Loucy (cell line): ENCODE measurements at regions not wholly inside any gene's neighbourhood (a gene's known extent, or its start where the extent isn't known, plus 50 kb on each side); places are given as distances from the start of the nearest gene placed in this dataset.
A peak's percentile ranks its signal among the peaks of the same experiment; 100 is the strongest.

ENCODE experiments used
- H2AFZ ChIP-seq: fragments of 200-600 bp; sonication (generic); 2 replicates; pipeline ENCODE4 v1.6.0; 2016; ENCODE audit warnings: antibody characterized with exemption, mild to moderate bottlenecking, low read length, moderate library complexity
- H3F3A ChIP-seq: fragments of 200-600 bp; 2 replicates; pipeline ENCODE4 v1.6.0; 2016; ENCODE audit warnings: antibody characterized with exemption, low read depth, mild to moderate bottlenecking
- H3K27me3 ChIP-seq: fragments of 200-600 bp; sonication (generic); 2 replicates; pipeline ENCODE4 v1.6.1; 2014; ENCODE audit warnings: low read length, mild to moderate bottlenecking; ENCODE audit not compliant: insufficient read depth, poor library complexity, severe bottlenecking
- H3K36me3 ChIP-seq: fragments of 200-600 bp; sonication (generic); 2 replicates; pipeline ENCODE4 v1.6.1; 2016; ENCODE audit warnings: low read length; ENCODE audit not compliant: insufficient read depth
- H3K4me1 ChIP-seq: fragments of 200-600 bp; sonication (generic); 2 replicates; pipeline ENCODE4 v1.5.1; 2014; ENCODE audit warnings: low read length, mild to moderate bottlenecking; ENCODE audit not compliant: insufficient read depth, poor library complexity, severe bottlenecking
- H3K4me2 ChIP-seq: fragments of 200-600 bp; sonication (generic); 2 replicates; pipeline ENCODE4 v1.6.0; 2014; ENCODE audit warnings: antibody characterized with exemption, low read length, low read depth, mild to moderate bottlenecking; ENCODE audit not compliant: poor library complexity, severe bottlenecking
- H3K4me3 ChIP-seq: fragments of 200-600 bp; sonication (generic); 2 replicates; pipeline ENCODE4 v1.5.1; 2014; ENCODE audit warnings: low read length, mild to moderate bottlenecking, mixed read lengths; ENCODE audit not compliant: poor library complexity, severe bottlenecking
- H3K79me2 ChIP-seq: fragments of 200-600 bp; sonication (generic); 2 replicates; pipeline ENCODE4 v1.6.1; 2014; ENCODE audit warnings: low read length; ENCODE audit not compliant: insufficient read depth
- H3K9ac ChIP-seq: fragments of 200-600 bp; sonication (generic); 2 replicates; pipeline ENCODE4 v1.6.0; 2014; ENCODE audit warnings: mild to moderate bottlenecking, low read depth, low read length, moderate library complexity; ENCODE audit not compliant: poor library complexity, severe bottlenecking
- H3K9me2 ChIP-seq: fragments of 200-600 bp; sonication (generic); replicated peaks from 2 replicates; pipeline ENCODE4 v1.6.1; 2016; ENCODE audit warnings: low read depth, low read length, mixed read lengths
- H3K9me3 ChIP-seq: fragments of 200-600 bp; sonication (generic); 2 replicates; pipeline ENCODE4 v1.6.1; 2014; ENCODE audit warnings: mild to moderate bottlenecking, antibody characterized with exemption, low read length, low read depth; ENCODE audit not compliant: insufficient read depth
- H4K20me1 ChIP-seq: fragments of 200-600 bp; sonication (generic); 2 replicates; pipeline ENCODE4 v1.6.0; 2014; ENCODE audit warnings: antibody characterized with exemption, low read length, mild to moderate bottlenecking; ENCODE audit not compliant: insufficient read depth, poor library complexity, severe bottlenecking
- EZH2phosphoT487 ChIP-seq: fragments of 200-600 bp; IDR thresholded peaks from 2 replicates; pipeline ENCODE4 v1.6.1; 2018; ENCODE audit warnings: antibody characterized with exemption, mild to moderate bottlenecking, moderate library complexity, borderline replicate concordance
- TF ChIP-seq, protein P1 (sequence below): fragments of 200-600 bp; sonication (generic); conservative IDR thresholded peaks from 2 replicates; pipeline ENCODE4 v1.5.1; 2014; ENCODE audit warnings: mild to moderate bottlenecking, antibody characterized with exemption, low read length

DNA sequence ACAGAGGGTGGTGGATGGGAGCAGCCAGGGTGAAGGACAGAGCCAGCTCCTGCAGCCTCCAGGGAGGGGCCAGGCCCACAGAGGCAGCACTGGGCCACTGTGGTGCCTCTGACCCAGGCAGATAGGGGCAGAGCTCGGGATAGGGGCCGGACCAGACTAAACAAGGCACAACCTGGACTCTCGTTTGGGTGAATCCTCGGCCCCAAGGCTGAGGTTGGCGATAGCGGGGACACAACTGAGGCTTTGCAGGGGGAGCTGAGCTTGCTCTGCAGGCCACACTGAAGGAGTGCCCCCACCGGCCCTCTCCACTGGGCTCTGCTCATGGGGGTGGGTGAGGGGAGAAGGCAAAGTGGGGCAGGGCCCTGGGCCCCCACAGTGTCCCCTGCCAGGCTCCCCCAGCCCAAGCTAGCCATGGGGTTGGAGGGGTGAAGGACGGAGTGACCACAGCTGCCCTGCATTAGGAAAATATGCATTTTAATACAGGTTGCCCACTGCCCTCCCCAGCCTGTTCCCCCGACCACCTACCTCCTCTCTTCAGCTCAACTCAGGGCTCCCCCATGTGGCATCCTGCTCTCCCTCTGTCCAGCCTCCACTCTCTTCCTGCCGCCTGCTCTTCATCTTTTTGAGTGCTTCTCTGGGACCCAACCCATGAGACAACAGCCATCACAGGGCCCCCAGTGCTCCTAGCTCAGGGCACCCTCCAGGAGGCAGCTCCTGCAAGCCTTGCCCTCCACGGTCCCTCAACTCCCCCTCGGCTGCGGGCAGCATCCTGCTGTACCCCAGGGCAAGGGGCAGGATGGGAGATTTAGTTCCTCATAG lies 152.8 kb downstream of the INHBB start:
- H3K4me3 ChIP-seq: no peak overlapping the region
- H4K20me1 ChIP-seq: no peaks in the 10 kb centered on the region
- peaks cover 9% of the 10 kb centered on the region for H3K4me1 ChIP-seq
- no peak overlapping the region for H3K9ac ChIP-seq
- no peak overlapping the region for H2AFZ ChIP-seq
- no peaks in the 10 kb centered on the region for H3K79me2 ChIP-seq
- no peaks in the 10 kb centered on the region for H3K36me3 ChIP-seq
- no peak for TF ChIP-seq EZH2phosphoT487
- TF ChIP-seq, protein P1, sequence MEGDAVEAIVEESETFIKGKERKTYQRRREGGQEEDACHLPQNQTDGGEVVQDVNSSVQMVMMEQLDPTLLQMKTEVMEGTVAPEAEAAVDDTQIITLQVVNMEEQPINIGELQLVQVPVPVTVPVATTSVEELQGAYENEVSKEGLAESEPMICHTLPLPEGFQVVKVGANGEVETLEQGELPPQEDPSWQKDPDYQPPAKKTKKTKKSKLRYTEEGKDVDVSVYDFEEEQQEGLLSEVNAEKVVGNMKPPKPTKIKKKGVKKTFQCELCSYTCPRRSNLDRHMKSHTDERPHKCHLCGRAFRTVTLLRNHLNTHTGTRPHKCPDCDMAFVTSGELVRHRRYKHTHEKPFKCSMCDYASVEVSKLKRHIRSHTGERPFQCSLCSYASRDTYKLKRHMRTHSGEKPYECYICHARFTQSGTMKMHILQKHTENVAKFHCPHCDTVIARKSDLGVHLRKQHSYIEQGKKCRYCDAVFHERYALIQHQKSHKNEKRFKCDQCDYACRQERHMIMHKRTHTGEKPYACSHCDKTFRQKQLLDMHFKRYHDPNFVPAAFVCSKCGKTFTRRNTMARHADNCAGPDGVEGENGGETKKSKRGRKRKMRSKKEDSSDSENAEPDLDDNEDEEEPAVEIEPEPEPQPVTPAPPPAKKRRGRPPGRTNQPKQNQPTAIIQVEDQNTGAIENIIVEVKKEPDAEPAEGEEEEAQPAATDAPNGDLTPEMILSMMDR: peak; percentile 23; the same call in 1 of the 2 replicates
- H3F3A ChIP-seq: no peaks in the 10 kb centered on the region
- no peaks in the 10 kb centered on the region for H3K9me2 ChIP-seq
- no peak overlapping the region for H3K4me2 ChIP-seq
- H3K27me3 ChIP-seq: no peaks in the 10 kb centered on the region
- H3K9me3 ChIP-seq: no peaks in the 10 kb centered on the region

DNA sequence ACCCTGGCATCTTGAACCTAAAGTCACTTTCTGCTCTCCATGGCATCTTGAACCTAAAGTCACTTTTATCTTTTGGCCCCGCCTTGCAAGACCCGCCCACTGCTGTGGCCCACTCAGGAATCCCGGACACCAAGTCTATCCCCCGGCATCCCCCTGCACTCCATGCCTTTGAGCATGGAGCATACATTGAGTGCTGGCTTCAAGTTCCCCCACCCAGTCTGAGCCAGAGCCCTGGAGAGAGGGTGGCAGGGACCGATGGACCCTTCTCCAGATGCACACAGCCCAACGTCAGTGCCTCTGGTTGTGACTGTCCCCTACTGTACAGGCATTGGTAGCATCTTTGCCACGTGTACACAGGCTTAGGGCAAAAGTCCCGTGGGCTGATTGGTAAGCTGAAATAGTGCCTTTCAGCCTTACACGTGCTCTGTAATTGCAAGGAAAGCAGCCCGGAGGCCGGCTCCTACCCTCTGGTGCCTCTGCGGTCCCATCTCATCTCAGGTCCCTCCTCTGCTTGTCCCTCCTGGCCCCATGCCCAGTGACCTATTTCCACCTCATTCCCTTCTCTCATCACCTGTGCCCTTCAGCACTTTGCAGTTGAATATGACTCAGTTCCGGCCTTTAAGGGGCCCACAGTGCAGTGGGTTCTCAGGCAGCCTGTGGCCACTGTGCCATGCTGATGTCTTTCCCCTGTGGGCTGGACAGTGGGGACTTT lies 154.0 kb downstream of the INHBB start:
- Histone ChIP-seq H3K9ac (no peak overlapping the region), H3K79me2 (no peaks in the 10 kb centered on the region), H3K9me2 (no peaks in the 10 kb centered on the region), H3K4me3 (no peak overlapping the region), H3K4me1 (peaks cover 4% of the 10 kb centered on the region), H3K4me2 (no peak overlapping the region), H2AFZ (no peak overlapping the region), H3K27me3 (no peaks in the 10 kb centered on the region), H4K20me1 (no peaks in the 10 kb centered on the region), H3F3A (no peaks in the 10 kb centered on the region), H3K36me3 (no peaks in the 10 kb centered on the region), H3K9me3 (no peaks in the 10 kb centered on the region)
- TF ChIP-seq, protein P1: no peak
- TF ChIP-seq EZH2phosphoT487: no peak

- Histone ChIP-seq H3K79me2 (no peaks in the 10 kb centered on the region), H3K9me3 (no peaks in the 10 kb centered on the region), H3K4me1 (no peaks in the 10 kb centered on the region), H3K36me3 (no peaks in the 10 kb centered on the region), H3K4me3 (no peak overlapping the region), H3K9ac (no peak overlapping the region), H4K20me1 (no peaks in the 10 kb centered on the region), H3K9me2 (no peaks in the 10 kb centered on the region), H2AFZ (no peak overlapping the region), H3K27me3 (no peaks in the 10 kb centered on the region), H3K4me2 (no peak overlapping the region), H3F3A (no peaks in the 10 kb centered on the region)
- TF ChIP-seq, protein P1: no peak
- TF ChIP-seq EZH2phosphoT487: no peak
Observed at GRCh38 chr2:120501591-120501990, 155.7 kb downstream of the INHBB start.
